Transverse colon (tissue), 4 donors: ENCODE measurements at regions not wholly inside any gene's neighbourhood (a gene's known extent, or its start where the extent isn't known, plus 50 kb on each side); places are given as distances from the start of the nearest gene placed in this dataset.

Source experiments
- POLR2A ChIP-seq: fragments of 450-650 bp; IDR thresholded peaks from one replicate; pipeline ENCODE4 v1.6.1; 2016; ENCODE audit warnings: antibody characterized with exemption, mild to moderate bottlenecking, moderate library complexity
- POLR2AphosphoS5 ChIP-seq, 3 donors: sonication (generic); formaldehyde crosslinking; IDR thresholded peaks; one replicate each; pipeline ENCODE4 v1.6.1; 2016; ENCODE audit warnings: antibody characterized with exemption in 3 of 3
- TF ChIP-seq, protein P1 (sequence below), 5 experiments: fragments of 200-600 bp in 3 of 5; fragments of 450-650 bp in 2 of 5; sonication (generic) in 3 of 5; IDR thresholded peaks; 1 replicate in 2 of 5; 2 replicates in 3 of 5; pipeline ENCODE4 v1.5.1; 2016 to 2017; ENCODE audit warnings: antibody characterized with exemption in 5 of 5, inconsistent platforms in 3 of 5, mild to moderate bottlenecking in 2 of 5, moderate library complexity in 1 of 5

DNA sequence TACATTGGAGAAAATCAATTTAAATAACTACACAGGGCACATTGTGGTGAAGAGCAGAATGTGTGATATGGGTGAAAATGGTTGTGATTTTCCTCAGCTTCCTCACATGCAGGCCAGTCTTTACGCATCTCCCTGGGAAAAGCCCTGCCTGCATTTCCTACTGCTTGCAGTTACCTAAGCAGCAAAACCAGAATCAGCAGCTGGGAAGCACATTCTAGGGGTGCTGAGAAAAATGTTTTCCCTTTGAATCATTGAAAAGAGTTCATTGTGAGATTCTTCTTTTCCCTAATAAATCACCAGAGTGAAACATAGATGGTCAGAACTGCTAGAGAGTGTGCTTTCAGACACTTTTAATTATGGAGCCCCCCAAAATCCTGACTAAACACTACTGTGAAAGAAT, 656.0 kb downstream of the TDRD15 start:
- TF ChIP-seq, protein P1, sequence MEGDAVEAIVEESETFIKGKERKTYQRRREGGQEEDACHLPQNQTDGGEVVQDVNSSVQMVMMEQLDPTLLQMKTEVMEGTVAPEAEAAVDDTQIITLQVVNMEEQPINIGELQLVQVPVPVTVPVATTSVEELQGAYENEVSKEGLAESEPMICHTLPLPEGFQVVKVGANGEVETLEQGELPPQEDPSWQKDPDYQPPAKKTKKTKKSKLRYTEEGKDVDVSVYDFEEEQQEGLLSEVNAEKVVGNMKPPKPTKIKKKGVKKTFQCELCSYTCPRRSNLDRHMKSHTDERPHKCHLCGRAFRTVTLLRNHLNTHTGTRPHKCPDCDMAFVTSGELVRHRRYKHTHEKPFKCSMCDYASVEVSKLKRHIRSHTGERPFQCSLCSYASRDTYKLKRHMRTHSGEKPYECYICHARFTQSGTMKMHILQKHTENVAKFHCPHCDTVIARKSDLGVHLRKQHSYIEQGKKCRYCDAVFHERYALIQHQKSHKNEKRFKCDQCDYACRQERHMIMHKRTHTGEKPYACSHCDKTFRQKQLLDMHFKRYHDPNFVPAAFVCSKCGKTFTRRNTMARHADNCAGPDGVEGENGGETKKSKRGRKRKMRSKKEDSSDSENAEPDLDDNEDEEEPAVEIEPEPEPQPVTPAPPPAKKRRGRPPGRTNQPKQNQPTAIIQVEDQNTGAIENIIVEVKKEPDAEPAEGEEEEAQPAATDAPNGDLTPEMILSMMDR (IDR thresholded peaks at IDR 0.05): no peak
- TF ChIP-seq POLR2A: no peak
- no peak for TF ChIP-seq POLR2AphosphoS5 (IDR thresholded peaks at IDR 0.05)
